Esophagus muscularis mucosa (tissue), 4 donors: ENCODE measurements at regions not wholly inside any gene's neighbourhood (a gene's known extent, or its start where the extent isn't known, plus 50 kb on each side); places are given as distances from the start of the nearest gene placed in this dataset.
"Not testable (repeated sequence)": the region's sequence is repeated elsewhere in the genome, so short reads cannot be mapped to it uniquely, and the experiment has no call there.

ENCODE experiments used
- DNase-seq: peaks from one replicate; pipeline ENCODE4 v3.0.0-alpha.2; 2017; ENCODE audit errors: extremely low spot score
- H3K27ac ChIP-seq, 4 donors: fragments of 200-600 bp; sonication (generic); replicated peaks in 1 of 4; 1 replicate in 3 of 4; 2 replicates in 1 of 4; pipeline ENCODE4 v1.5.1; 2016 to 2019; ENCODE audit warnings: mild to moderate bottlenecking in 1 of 4
- H3K27me3 ChIP-seq, 4 donors: fragments of 200-600 bp; sonication (generic); one replicate each; pipeline versions ENCODE4 v1.5.1 to v1.6.0; 2016 to 2019
- H3K36me3 ChIP-seq, 4 donors: fragments of 200-600 bp; sonication (generic); one replicate each; pipeline ENCODE4 v1.5.1; 2016 to 2019
- H3K4me1 ChIP-seq, 4 donors: fragments of 200-600 bp; sonication (generic); one replicate each; pipeline ENCODE4 v1.5.1; 2016 to 2019
- H3K4me3 ChIP-seq, 4 donors: fragments of 200-600 bp; sonication (generic); 1 replicate in 2 of 4; 2 replicates in 2 of 4; pipeline ENCODE4 v1.5.1; 2016 to 2019; ENCODE audit warnings: mild to moderate bottlenecking in 4 of 4, moderate library complexity in 1 of 4
- H3K9me3 ChIP-seq, 4 donors: fragments of 200-600 bp; sonication (generic); 1 replicate in 3 of 4; 2 replicates in 1 of 4; pipeline ENCODE4 v1.5.1; 2016 to 2019
- EP300 ChIP-seq: sonication (generic); formaldehyde crosslinking; IDR thresholded peaks from one replicate; pipeline ENCODE4 v1.6.1; 2017; ENCODE audit warnings: antibody characterized with exemption
- POLR2A ChIP-seq: fragments of 450-650 bp; IDR thresholded peaks from one replicate; pipeline ENCODE4 v1.6.1; 2017; ENCODE audit warnings: antibody characterized with exemption, moderate library complexity, mild to moderate bottlenecking, low read depth
- POLR2AphosphoS5 ChIP-seq, 2 donors: sonication (generic); formaldehyde crosslinking; IDR thresholded peaks; one replicate each; pipeline ENCODE4 v1.6.1; 2017; ENCODE audit warnings: antibody characterized with exemption in 2 of 2
- WGBS: methylation state at CpG from one replicate; pipeline ENCODE4 v1.1.5; 2018; 5-methylcytosine and 5-hydroxymethylcytosine counted together
- intact Hi-C: fragments of 100-400 bp; cut with DNase I; formaldehyde crosslinking; loops from one replicate; pipeline ENCODE4 v1.15.1; 2023
- TF ChIP-seq, protein P1 (sequence below), 3 experiments: fragments of 200-600 bp in 2 of 3; fragments of 450-650 bp in 1 of 3; sonication (generic) in 2 of 3; IDR thresholded peaks; one replicate each; pipeline ENCODE4 v1.5.1; 2017 to 2019; ENCODE audit warnings: antibody characterized with exemption in 3 of 3, mild to moderate bottlenecking in 2 of 3, moderate library complexity in 1 of 3

DNA sequence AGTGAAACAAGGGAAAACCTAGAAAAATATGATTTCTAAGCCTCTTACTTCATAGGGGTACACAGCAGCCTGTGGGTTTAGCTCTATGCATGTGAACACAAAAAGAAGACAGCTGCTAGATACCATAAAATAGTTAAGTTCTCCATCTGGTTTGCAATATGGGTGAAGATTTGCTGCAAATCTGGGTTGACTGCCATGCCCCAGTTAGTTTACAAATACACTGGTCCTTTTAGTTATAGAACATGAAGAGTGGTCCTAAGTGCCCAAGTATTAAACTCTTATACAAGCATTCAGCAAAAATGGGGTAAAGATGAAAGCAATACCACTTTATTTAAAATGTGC, 176.1 kb downstream of the AEBP2 start:
- intact Hi-C loops: no loop called here
- no peak for DNase-seq
- no peaks in the 10 kb centered on the region for H3K27me3 ChIP-seq
- no peaks in the 10 kb centered on the region for H3K9me3 ChIP-seq
- H3K4me1 ChIP-seq: no peaks in the 10 kb centered on the region
- H3K4me3 ChIP-seq: no peak overlapping the region
- TF ChIP-seq EP300: no peak
- TF ChIP-seq POLR2AphosphoS5 (IDR thresholded peaks at IDR 0.05): no peak
- TF ChIP-seq, protein P1, sequence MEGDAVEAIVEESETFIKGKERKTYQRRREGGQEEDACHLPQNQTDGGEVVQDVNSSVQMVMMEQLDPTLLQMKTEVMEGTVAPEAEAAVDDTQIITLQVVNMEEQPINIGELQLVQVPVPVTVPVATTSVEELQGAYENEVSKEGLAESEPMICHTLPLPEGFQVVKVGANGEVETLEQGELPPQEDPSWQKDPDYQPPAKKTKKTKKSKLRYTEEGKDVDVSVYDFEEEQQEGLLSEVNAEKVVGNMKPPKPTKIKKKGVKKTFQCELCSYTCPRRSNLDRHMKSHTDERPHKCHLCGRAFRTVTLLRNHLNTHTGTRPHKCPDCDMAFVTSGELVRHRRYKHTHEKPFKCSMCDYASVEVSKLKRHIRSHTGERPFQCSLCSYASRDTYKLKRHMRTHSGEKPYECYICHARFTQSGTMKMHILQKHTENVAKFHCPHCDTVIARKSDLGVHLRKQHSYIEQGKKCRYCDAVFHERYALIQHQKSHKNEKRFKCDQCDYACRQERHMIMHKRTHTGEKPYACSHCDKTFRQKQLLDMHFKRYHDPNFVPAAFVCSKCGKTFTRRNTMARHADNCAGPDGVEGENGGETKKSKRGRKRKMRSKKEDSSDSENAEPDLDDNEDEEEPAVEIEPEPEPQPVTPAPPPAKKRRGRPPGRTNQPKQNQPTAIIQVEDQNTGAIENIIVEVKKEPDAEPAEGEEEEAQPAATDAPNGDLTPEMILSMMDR (IDR thresholded peaks at IDR 0.05): no peak
- TF ChIP-seq POLR2A: no peak
- H3K36me3 ChIP-seq: no peaks in the 10 kb centered on the region
- H3K27ac ChIP-seq: no peak overlapping the region

- Histone ChIP-seq H3K36me3 (no peaks in the 10 kb centered on the region), H3K4me1 (no peaks in the 10 kb centered on the region), H3K4me3 (no peak overlapping the region), H3K27me3 (no peaks in the 10 kb centered on the region), H3K9me3 (no peaks in the 10 kb centered on the region), H3K27ac (no peak overlapping the region)
- DNase-seq: no peak
- intact Hi-C loops: no loop called here
- no peak for TF ChIP-seq EP300
- TF ChIP-seq POLR2A: no peak
- TF ChIP-seq, protein P1 (IDR thresholded peaks at IDR 0.05): no peak
- TF ChIP-seq POLR2AphosphoS5 (IDR thresholded peaks at IDR 0.05): no peak
- 96% methylated on average over 15 of the region's 15 CpGs for WGBS
These were observed 177.5 kb downstream of the AEBP2 start for GRCh38 chr12:19616781-19617180.

- H3K9me3 ChIP-seq: no peaks in the 10 kb centered on the region
- no peaks in the 10 kb centered on the region for H3K4me1 ChIP-seq
- intact Hi-C loops: no loop called here
- no peak overlapping the region for H3K4me3 ChIP-seq
- 85% methylated on average over 7 of the region's 7 CpGs for WGBS
- H3K27me3 ChIP-seq: no peaks in the 10 kb centered on the region
- no peaks in the 10 kb centered on the region for H3K36me3 ChIP-seq
- no peak for TF ChIP-seq POLR2A
- no peak for TF ChIP-seq POLR2AphosphoS5 (IDR thresholded peaks at IDR 0.05)
- TF ChIP-seq, protein P1 (IDR thresholded peaks at IDR 0.05): no peak
- no peak for TF ChIP-seq EP300
- H3K27ac ChIP-seq: no peak overlapping the region
- no peak for DNase-seq
These were observed 180.9 kb downstream of the AEBP2 start for GRCh38 chr12:19620222-19620621.

GRCh38 chr12:19623751-19624399, 184.6 kb downstream of the AEBP2 start:
- no peaks in the 10 kb centered on the region for H3K9me3 ChIP-seq
- H3K36me3 ChIP-seq: no peaks in the 10 kb centered on the region
- no peak overlapping the region for H3K27ac ChIP-seq
- no peaks in the 10 kb centered on the region for H3K27me3 ChIP-seq
- H3K4me1 ChIP-seq: peaks cover 0 to 7% (median 0%) of the 10 kb centered on the region in 4 donors
- DNase-seq: no peak
- no peak overlapping the region for H3K4me3 ChIP-seq
- WGBS: 89% methylated on average over 9 of the region's 9 CpGs
- no peak for TF ChIP-seq POLR2AphosphoS5 (IDR thresholded peaks at IDR 0.05)
- TF ChIP-seq POLR2A: no peak
- no peak for TF ChIP-seq EP300
- TF ChIP-seq, protein P1 (IDR thresholded peaks at IDR 0.05): no peak
- intact Hi-C loops: no loop called here

DNA sequence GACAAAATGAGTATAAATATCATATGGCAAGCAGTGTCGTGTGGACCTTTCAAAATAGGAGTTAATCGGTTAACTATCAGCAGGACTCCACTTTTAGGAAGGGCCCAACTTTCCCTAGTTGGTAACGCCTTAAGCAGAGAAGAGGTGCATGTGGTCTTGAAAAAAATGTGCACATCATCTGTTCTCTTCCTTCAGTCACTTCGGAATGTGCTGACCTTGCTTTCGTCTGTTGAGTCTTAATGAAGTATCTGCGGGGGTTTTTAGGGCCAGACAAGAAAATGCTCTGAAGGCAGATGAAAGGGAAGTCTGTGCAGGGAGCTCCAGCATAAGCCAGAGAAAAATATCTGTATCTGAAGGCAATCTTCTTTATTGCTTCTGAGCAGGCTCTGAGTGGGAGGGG, 185.2 kb downstream of the AEBP2 start:
- Histone ChIP-seq H3K4me1 (peaks cover 0 to 7% (median 0%) of the 10 kb centered on the region in 4 donors), H3K27me3 (no peaks in the 10 kb centered on the region), H3K4me3 (no peak overlapping the region), H3K27ac (no peak overlapping the region), H3K9me3 (no peaks in the 10 kb centered on the region), H3K36me3 (no peaks in the 10 kb centered on the region)
- 83% methylated on average over 6 of the region's 6 CpGs for WGBS
- TF ChIP-seq, protein P1 (IDR thresholded peaks at IDR 0.05): no peak
- no peak for TF ChIP-seq EP300
- TF ChIP-seq POLR2AphosphoS5 (IDR thresholded peaks at IDR 0.05): no peak
- no peak for TF ChIP-seq POLR2A
- intact Hi-C loops: no loop called here
- no peak for DNase-seq

DNA sequence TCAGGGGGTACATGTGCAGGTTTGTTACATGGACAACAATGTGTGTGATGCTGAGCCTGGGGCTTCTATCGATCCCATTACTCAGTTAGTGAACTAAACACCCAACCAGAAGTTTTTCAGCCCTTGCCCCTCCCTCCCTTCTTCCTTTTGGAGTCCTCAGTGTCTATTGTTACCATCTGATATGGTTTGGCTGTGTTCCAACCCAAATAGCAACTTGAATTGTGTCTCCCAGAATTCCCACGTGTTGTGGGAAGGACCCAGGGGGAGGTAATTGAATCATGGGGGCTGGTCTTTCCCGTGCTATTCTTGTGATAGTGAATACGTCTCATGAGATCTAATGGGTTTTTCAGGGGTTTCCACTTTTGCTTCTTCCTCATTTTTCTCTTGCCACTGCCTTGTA, 186.3 kb downstream of the AEBP2 start:
- H3K27me3 ChIP-seq, DNase-seq, H3K4me3 ChIP-seq, H3K27ac ChIP-seq, H3K9me3 ChIP-seq, H3K4me1 ChIP-seq, intact Hi-C loops, H3K36me3 ChIP-seq: not testable (repeated sequence)
- WGBS: 68% methylated on average over 4 of the region's 4 CpGs
